Neural progenitor cell (in vitro differentiated cells): ENCODE measurements at regions not wholly inside any gene's neighbourhood (a gene's known extent, or its start where the extent isn't known, plus 50 kb on each side); places are given as distances from the start of the nearest gene placed in this dataset.

ENCODE experiments used
- DNase-seq: peaks from one replicate; pipeline ENCODE4 v3.0.0-alpha.2; 2016; ENCODE audit warnings: low spot score
- H2AFZ ChIP-seq: fragments of 200-600 bp; sonication (generic); replicated peaks from 2 replicates; pipeline ENCODE4 v1.6.1; 2016; ENCODE audit warnings: antibody characterized with exemption
- H3F3A ChIP-seq: fragments of 200-600 bp; sonication (generic); 2 replicates; pipeline ENCODE4 v1.6.1; 2016; ENCODE audit warnings: antibody characterized with exemption, low read depth
- H3K27ac ChIP-seq: fragments of 200-600 bp; sonication (generic); 2 replicates; pipeline ENCODE4 v1.5.1; 2016; ENCODE audit warnings: mild to moderate bottlenecking
- H3K27me3 ChIP-seq: fragments of 200-600 bp; sonication (generic); 2 replicates; pipeline ENCODE4 v1.6.1; 2016; ENCODE audit warnings: mild to moderate bottlenecking, moderate library complexity
- H3K36me3 ChIP-seq: fragments of 200-600 bp; sonication (generic); 2 replicates; pipeline ENCODE4 v1.5.1; 2016
- H3K4me1 ChIP-seq: fragments of 200-600 bp; sonication (generic); 2 replicates; pipeline ENCODE4 v1.6.1; 2016; ENCODE audit warnings: mixed run types
- H3K4me2 ChIP-seq: fragments of 200-600 bp; sonication (generic); 2 replicates; pipeline ENCODE4 v1.6.1; 2016
- H3K4me3 ChIP-seq: fragments of 200-600 bp; sonication (generic); 2 replicates; pipeline ENCODE4 v1.5.1; 2016
- H3K79me2 ChIP-seq: fragments of 200-600 bp; sonication (generic); 2 replicates; pipeline ENCODE4 v1.6.1; 2016; ENCODE audit warnings: low read depth
- H3K9ac ChIP-seq: fragments of 200-600 bp; sonication (generic); 2 replicates; pipeline ENCODE4 v1.6.1; 2016
- H3K9me3 ChIP-seq: fragments of 200-600 bp; sonication (generic); 2 replicates; pipeline ENCODE4 v1.5.1; 2016; ENCODE audit warnings: low read depth
- H4K20me1 ChIP-seq: fragments of 200-600 bp; sonication (generic); 2 replicates; pipeline ENCODE4 v1.6.1; 2016; ENCODE audit warnings: low read depth
- H3K27ac Mint-ChIP-seq: 3 replicates; pipeline ENCODE4 v1.8.0; 2021; ENCODE audit warnings: mixed read lengths
- H3K27me3 Mint-ChIP-seq: 2 replicates; pipeline ENCODE4 v1.8.0; 2022; ENCODE audit warnings: low read depth, mild to moderate bottlenecking, inconsistent platforms, moderate library complexity, mixed read lengths; ENCODE audit not compliant: insufficient read depth
- H3K36me3 Mint-ChIP-seq: 3 replicates; pipeline ENCODE4 v1.8.0; 2021; ENCODE audit warnings: mixed read lengths
- H3K4me1 Mint-ChIP-seq: 3 replicates; pipeline ENCODE4 v1.8.0; 2021; ENCODE audit warnings: mixed read lengths
- H3K4me3 Mint-ChIP-seq: 3 replicates; pipeline ENCODE4 v1.8.0; 2021; ENCODE audit warnings: mild to moderate bottlenecking, moderate library complexity, mixed read lengths
- H3K9me3 Mint-ChIP-seq: 3 replicates; pipeline ENCODE4 v1.8.0; 2020; ENCODE audit warnings: mixed read lengths
- EZH2 ChIP-seq: fragments of 200-600 bp; sonication (generic); IDR thresholded peaks from 2 replicates; pipeline ENCODE4 v1.6.1; 2017; ENCODE audit warnings: antibody characterized with exemption, mild to moderate bottlenecking, moderate library complexity
- EZH2phosphoT487 ChIP-seq: fragments of 200-600 bp; sonication (generic); IDR thresholded peaks from 2 replicates; pipeline ENCODE4 v1.6.1; 2017; ENCODE audit warnings: antibody characterized with exemption
- TF ChIP-seq, protein P1 (sequence below): fragments of 200-600 bp; sonication (generic); IDR thresholded peaks from 2 replicates; pipeline ENCODE4 v1.5.1; 2017; ENCODE audit warnings: antibody characterized with exemption, mild to moderate bottlenecking

DNA sequence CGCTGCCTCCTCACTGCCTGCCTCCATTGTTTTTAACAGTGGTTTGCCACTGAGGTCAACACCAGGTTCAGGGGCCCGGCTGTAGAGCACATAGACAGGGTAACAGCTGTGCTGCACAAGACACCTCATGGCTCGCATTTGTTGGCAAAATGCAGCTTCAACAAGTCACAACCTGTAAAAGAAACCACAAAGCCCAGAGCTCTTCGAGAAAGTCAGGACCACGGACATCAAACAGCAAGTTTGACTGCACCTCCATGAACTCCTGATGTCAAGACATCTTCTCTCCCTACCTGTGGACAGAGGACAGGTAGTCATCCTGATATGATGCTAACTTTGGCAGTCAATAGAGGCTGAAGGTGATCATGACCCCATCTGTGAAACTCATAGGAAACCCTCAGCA is 142.4 kb upstream of the SOX9 start:
- H3K27ac Mint-ChIP-seq = no peak overlapping the region
- H3K27ac ChIP-seq = no peak overlapping the region
- H3K27me3 ChIP-seq = no peaks in the 10 kb centered on the region
- peaks cover 5% of the 10 kb centered on the region for H3K27me3 Mint-ChIP-seq
- no peaks in the 10 kb centered on the region for H3K36me3 Mint-ChIP-seq
- H3K4me1 ChIP-seq = peaks cover 3% of the 10 kb centered on the region
- no peaks in the 10 kb centered on the region for H3K79me2 ChIP-seq
- H3F3A ChIP-seq = no peaks in the 10 kb centered on the region
- H3K4me2 ChIP-seq = no peak overlapping the region
- TF ChIP-seq, protein P1, sequence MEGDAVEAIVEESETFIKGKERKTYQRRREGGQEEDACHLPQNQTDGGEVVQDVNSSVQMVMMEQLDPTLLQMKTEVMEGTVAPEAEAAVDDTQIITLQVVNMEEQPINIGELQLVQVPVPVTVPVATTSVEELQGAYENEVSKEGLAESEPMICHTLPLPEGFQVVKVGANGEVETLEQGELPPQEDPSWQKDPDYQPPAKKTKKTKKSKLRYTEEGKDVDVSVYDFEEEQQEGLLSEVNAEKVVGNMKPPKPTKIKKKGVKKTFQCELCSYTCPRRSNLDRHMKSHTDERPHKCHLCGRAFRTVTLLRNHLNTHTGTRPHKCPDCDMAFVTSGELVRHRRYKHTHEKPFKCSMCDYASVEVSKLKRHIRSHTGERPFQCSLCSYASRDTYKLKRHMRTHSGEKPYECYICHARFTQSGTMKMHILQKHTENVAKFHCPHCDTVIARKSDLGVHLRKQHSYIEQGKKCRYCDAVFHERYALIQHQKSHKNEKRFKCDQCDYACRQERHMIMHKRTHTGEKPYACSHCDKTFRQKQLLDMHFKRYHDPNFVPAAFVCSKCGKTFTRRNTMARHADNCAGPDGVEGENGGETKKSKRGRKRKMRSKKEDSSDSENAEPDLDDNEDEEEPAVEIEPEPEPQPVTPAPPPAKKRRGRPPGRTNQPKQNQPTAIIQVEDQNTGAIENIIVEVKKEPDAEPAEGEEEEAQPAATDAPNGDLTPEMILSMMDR = no peak
- TF ChIP-seq EZH2phosphoT487 (no peak), EZH2 (no peak)
- no peak overlapping the region for H3K4me3 Mint-ChIP-seq
- H3K9me3 ChIP-seq = no peaks in the 10 kb centered on the region
- H3K4me1 Mint-ChIP-seq = peaks cover 6% of the 10 kb centered on the region
- no peaks in the 10 kb centered on the region for H4K20me1 ChIP-seq
- no peak overlapping the region for H3K9ac ChIP-seq
- H2AFZ ChIP-seq = no peak overlapping the region
- DNase-seq = no peak
- no peaks in the 10 kb centered on the region for H3K36me3 ChIP-seq
- peaks cover 7% of the 10 kb centered on the region for H3K9me3 Mint-ChIP-seq
- H3K4me3 ChIP-seq = no peak overlapping the region

DNA sequence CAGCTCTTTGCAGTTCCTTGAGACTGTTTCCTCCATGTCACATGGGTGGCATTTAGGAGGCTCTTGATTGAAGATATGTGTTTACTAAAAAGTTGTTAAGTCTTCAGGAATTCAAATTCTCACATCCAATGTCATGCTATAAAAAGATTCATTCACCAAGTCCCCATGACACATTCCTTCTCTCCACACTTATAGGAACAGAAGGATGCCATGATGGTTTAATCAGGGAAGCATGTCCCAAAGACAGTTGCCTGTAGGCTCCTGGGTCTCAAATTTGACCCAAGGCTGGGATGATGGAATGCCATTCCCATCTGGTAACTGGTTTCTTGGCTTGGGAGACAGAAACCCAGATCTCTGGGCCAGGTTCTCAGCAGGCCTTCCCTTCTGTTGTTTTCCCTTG is 140.6 kb upstream of the SOX9 start:
- H3K27ac ChIP-seq = no peak overlapping the region
- H3K4me3 Mint-ChIP-seq = no peak overlapping the region
- no peaks in the 10 kb centered on the region for H3K79me2 ChIP-seq
- H4K20me1 ChIP-seq = no peaks in the 10 kb centered on the region
- no peak overlapping the region for H2AFZ ChIP-seq
- no peaks in the 10 kb centered on the region for H3K27me3 ChIP-seq
- no peak overlapping the region for H3K9ac ChIP-seq
- H3K4me2 ChIP-seq = no peak overlapping the region
- no peak overlapping the region for H3K4me3 ChIP-seq
- H3F3A ChIP-seq = no peaks in the 10 kb centered on the region
- H3K4me1 ChIP-seq = peaks cover 3% of the 10 kb centered on the region
- peaks cover 3% of the 10 kb centered on the region for H3K4me1 Mint-ChIP-seq
- no peak overlapping the region for H3K27ac Mint-ChIP-seq
- peaks cover 7% of the 10 kb centered on the region for H3K9me3 Mint-ChIP-seq
- no peaks in the 10 kb centered on the region for H3K9me3 ChIP-seq
- TF ChIP-seq, protein P1 = no peak
- no peak for TF ChIP-seq EZH2phosphoT487
- TF ChIP-seq EZH2 = no peak
- no peaks in the 10 kb centered on the region for H3K36me3 ChIP-seq
- no peak for DNase-seq
- H3K27me3 Mint-ChIP-seq = peaks cover 5% of the 10 kb centered on the region
- no peaks in the 10 kb centered on the region for H3K36me3 Mint-ChIP-seq

DNA sequence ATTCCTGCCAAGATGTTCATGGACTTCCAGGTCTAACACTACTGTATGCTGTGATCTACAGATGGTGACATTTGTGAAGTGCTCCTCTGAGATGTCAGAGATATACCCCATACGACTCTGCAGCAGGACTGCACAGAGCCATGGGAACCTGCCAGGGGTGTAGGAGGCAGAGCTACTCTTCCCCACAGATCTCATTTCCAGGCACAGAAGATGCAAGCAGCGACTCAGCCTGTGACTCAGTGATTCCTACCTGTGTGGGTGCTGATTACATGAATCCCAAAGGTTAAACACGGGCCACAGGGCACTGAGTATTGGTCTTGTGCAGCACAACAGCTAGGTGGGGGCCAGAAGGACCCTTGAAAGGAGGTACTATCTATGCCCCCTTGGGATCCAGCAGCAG is 137.0 kb upstream of the SOX9 start:
- Histone ChIP-seq H3K9me3 (no peaks in the 10 kb centered on the region), H2AFZ (no peak overlapping the region), H3F3A (no peaks in the 10 kb centered on the region), H4K20me1 (no peaks in the 10 kb centered on the region), H3K79me2 (no peaks in the 10 kb centered on the region), H3K4me2 (no peak overlapping the region), H3K9ac (no peak overlapping the region), H3K4me1 (no peaks in the 10 kb centered on the region), H3K27ac (no peak overlapping the region), H3K36me3 (no peaks in the 10 kb centered on the region), H3K27me3 (no peaks in the 10 kb centered on the region), H3K4me3 (no peak overlapping the region)
- Mint-ChIP-seq H3K9me3 (peaks cover 7% of the 10 kb centered on the region), H3K27ac (no peak overlapping the region), H3K4me1 (no peaks in the 10 kb centered on the region), H3K36me3 (no peaks in the 10 kb centered on the region), H3K4me3 (no peak overlapping the region), H3K27me3 (peaks cover 2% of the 10 kb centered on the region)
- TF ChIP-seq, protein P1 = no peak
- TF ChIP-seq EZH2 (no peak), EZH2phosphoT487 (no peak)
- DNase-seq = no peak
